ENCODE measurements at regions not wholly inside any gene's neighbourhood (a gene's known extent, or its start where the extent isn't known, plus 50 kb on each side); places are given as distances from the start of the nearest gene placed in this dataset.

GRCh38 chr7:156234666-156235494, 405.7 kb upstream of the RNF32 start:
- Histone ChIP-seq H3K27ac (no peak overlapping the region), H3K27me3 (no peaks in the 10 kb centered on the region), H3K4me2 (no peak overlapping the region), H3K4me3 (no peak overlapping the region), H3K9me3 (replicated peaks in 1 of 11) (no peaks in the 10 kb centered on the region), H3K36me3 (no peaks in the 10 kb centered on the region), H3K4me1 (no peaks in the 10 kb centered on the region), H4K20me1 (no peaks in the 10 kb centered on the region), H3K9ac (no peak overlapping the region)
- no peak for TF ChIP-seq Cebpa-rat (IDR thresholded peaks at IDR 0.05)

- no peak overlapping the region for H3K27ac ChIP-seq
Observed at GRCh38 chr7:156234192-156234591, 406.4 kb upstream of the RNF32 start.

GRCh38 chr7:156232931-156233705, 407.5 kb upstream of the RNF32 start:
- Histone ChIP-seq H3K9ac (no peak overlapping the region), H3K4me1 (no peaks in the 10 kb centered on the region), H3K27ac (no peak overlapping the region), H4K20me1 (no peaks in the 10 kb centered on the region), H3K9me3 (replicated peaks in 1 of 11) (peaks cover 0 to 13% (median 5%) of the 10 kb centered on the region in 11 experiments; a peak in 9 of 22 replicates), H3K27me3 (no peaks in the 10 kb centered on the region), H3K4me2 (no peak overlapping the region), H3K36me3 (no peaks in the 10 kb centered on the region), H3K4me3 (no peak overlapping the region)
- TF ChIP-seq Cebpa-rat (IDR thresholded peaks at IDR 0.05): no peak

More at GRCh38 chr7:156234192-156234591, 406.4 kb upstream of the RNF32 start:
- Histone ChIP-seq H3K4me3 (no peak overlapping the region), H3K27me3 (no peaks in the 10 kb centered on the region), H4K20me1 (no peaks in the 10 kb centered on the region), H3K9me3 (replicated peaks in 1 of 11) (peaks cover 0 to 3% (median under 1%) of the 10 kb centered on the region in 11 experiments; a peak in 7 of 22 replicates), H3K4me2 (no peak overlapping the region), H3K9ac (no peak overlapping the region), H3K4me1 (no peaks in the 10 kb centered on the region), H3K36me3 (no peaks in the 10 kb centered on the region)
- TF ChIP-seq Cebpa-rat (IDR thresholded peaks at IDR 0.05): no peak

GRCh38 chr7:156230576-156230975, 410.0 kb upstream of the RNF32 start:
- H3K4me1 ChIP-seq: no peaks in the 10 kb centered on the region
- H3K9ac ChIP-seq: no peak overlapping the region
- no peak overlapping the region for H3K4me3 ChIP-seq
- H3K9me3 ChIP-seq (replicated peaks in 1 of 11): peaks cover 0 to 13% (median 6%) of the 10 kb centered on the region in 11 experiments; a peak in 9 of 22 replicates
- H3K27me3 ChIP-seq: no peaks in the 10 kb centered on the region
- no peak overlapping the region for H3K4me2 ChIP-seq
- TF ChIP-seq Cebpa-rat (IDR thresholded peaks at IDR 0.05): no peak
- H4K20me1 ChIP-seq: no peaks in the 10 kb centered on the region
- no peaks in the 10 kb centered on the region for H3K36me3 ChIP-seq
- H3K27ac ChIP-seq: no peak overlapping the region

GRCh38 chr7:156224833-156225225, 412.6 kb upstream of the SHH start:
- Histone ChIP-seq H3K27me3 (no peaks in the 10 kb centered on the region), H3K27ac (no peak overlapping the region), H3K9me3 (replicated peaks in 1 of 11) (peaks cover 7 to 22% (median 13%) of the 10 kb centered on the region in 11 experiments; a peak in 21 of 22 replicates), H3K9ac (no peak overlapping the region), H4K20me1 (no peaks in the 10 kb centered on the region), H3K4me3 (no peak overlapping the region), H3K4me1 (no peaks in the 10 kb centered on the region), H3K4me2 (no peak overlapping the region), H3K36me3 (no peaks in the 10 kb centered on the region)
- TF ChIP-seq Cebpa-rat (IDR thresholded peaks at IDR 0.05): no peak

GRCh38 chr7:156223935-156224832, 411.9 kb upstream of the SHH start:
- H3K4me3 ChIP-seq: no peak overlapping the region
- no peak for TF ChIP-seq Cebpa-rat (IDR thresholded peaks at IDR 0.05)
- no peaks in the 10 kb centered on the region for H3K27me3 ChIP-seq

GRCh38 chr7:156222611-156223010, 410.3 kb upstream of the SHH start:
- Histone ChIP-seq H3K9ac (no peak overlapping the region), H3K4me3 (no peak overlapping the region), H4K20me1 (no peaks in the 10 kb centered on the region), H3K27me3 (no peaks in the 10 kb centered on the region), H3K36me3 (no peaks in the 10 kb centered on the region), H3K4me1 (no peaks in the 10 kb centered on the region), H3K9me3 (replicated peaks in 1 of 11) (peaks cover 0 to 13% (median 9%) of the 10 kb centered on the region in 11 experiments; a peak in 20 of 22 replicates), H3K27ac (no peak overlapping the region), H3K4me2 (no peak overlapping the region)
- TF ChIP-seq Cebpa-rat (IDR thresholded peaks at IDR 0.05): no peak

More at GRCh38 chr7:156223935-156224832, 411.9 kb upstream of the SHH start:
- no peak overlapping the region for H3K9ac ChIP-seq
- no peaks in the 10 kb centered on the region for H3K4me1 ChIP-seq
- H4K20me1 ChIP-seq: no peaks in the 10 kb centered on the region
- peaks cover 5 to 21% (median 13%) of the 10 kb centered on the region in 11 experiments; a peak in 21 of 22 replicates for H3K9me3 ChIP-seq (replicated peaks in 1 of 11)
- no peak overlapping the region for H3K27ac ChIP-seq
- H3K4me2 ChIP-seq: no peak overlapping the region
- H3K36me3 ChIP-seq: no peaks in the 10 kb centered on the region

GRCh38 chr7:156222151-156222550, 409.9 kb upstream of the SHH start:
- peaks cover 0 to 13% (median 9%) of the 10 kb centered on the region in 11 experiments; a peak in 20 of 22 replicates for H3K9me3 ChIP-seq (replicated peaks in 1 of 11)
- H3K4me2 ChIP-seq: no peak overlapping the region
- no peaks in the 10 kb centered on the region for H3K36me3 ChIP-seq
- no peaks in the 10 kb centered on the region for H3K4me1 ChIP-seq
- no peak; a peak in 1 of 22 replicates for TF ChIP-seq Cebpa-rat (IDR thresholded peaks at IDR 0.05)
- no peak overlapping the region for H3K27ac ChIP-seq
- no peak overlapping the region for H3K4me3 ChIP-seq
- no peak overlapping the region for H3K9ac ChIP-seq
- no peaks in the 10 kb centered on the region for H4K20me1 ChIP-seq
- no peaks in the 10 kb centered on the region for H3K27me3 ChIP-seq

All from BLaER1 treated with 17β-estradiol and CSF1 and Interleukin-3, amounts not matched to agents 10 nM and 100 nM (cell line).